SU-DHL-6 (cell line): ENCODE measurements at regions not wholly inside any gene's neighbourhood (a gene's known extent, or its start where the extent isn't known, plus 50 kb on each side); places are given as distances from the start of the nearest gene placed in this dataset.

Source experiments
- H2AFZ ChIP-seq: fragments of 200-600 bp; sonication (generic); 2 replicates; pipeline ENCODE4 v1.6.1; 2014; ENCODE audit warnings: low read depth, mild to moderate bottlenecking, moderate library complexity, mixed read lengths, antibody characterized with exemption, low read length; ENCODE audit not compliant: severe bottlenecking
- H3F3A ChIP-seq: fragments of 200-600 bp; shearing (Covaris generic); 2 replicates; pipeline ENCODE4 v1.6.0; 2016; ENCODE audit warnings: antibody characterized with exemption, mild to moderate bottlenecking; ENCODE audit not compliant: insufficient read depth
- H3K27ac ChIP-seq: fragments of 200-600 bp; sonication (generic); 2 replicates; pipeline ENCODE4 v1.5.1; 2016; ENCODE audit warnings: low read depth, mild to moderate bottlenecking, low read length, moderate library complexity, mixed read lengths
- H3K27me3 ChIP-seq: fragments of 200-600 bp; sonication (generic), shearing (Covaris generic); 2 replicates; pipeline ENCODE4 v1.6.0; 2014; ENCODE audit warnings: mild to moderate bottlenecking, low read length
- H3K36me3 ChIP-seq: fragments of 200-600 bp; sonication (generic); 2 replicates; pipeline ENCODE4 v1.6.1; 2014; ENCODE audit warnings: mild to moderate bottlenecking, low read length, mixed read lengths
- H3K4me2 ChIP-seq: fragments of 300-600, 200-600 bp; shearing (Covaris generic), sonication (generic); 2 replicates; pipeline ENCODE4 v1.6.0; 2014; ENCODE audit warnings: low read length, low read depth, mild to moderate bottlenecking; ENCODE audit not compliant: poor library complexity, severe bottlenecking
- H3K4me3 ChIP-seq: fragments of 200-600 bp; sonication (generic); 2 replicates; pipeline ENCODE4 v1.5.1; 2014; ENCODE audit warnings: antibody characterized with exemption, low read length, mild to moderate bottlenecking, mixed read lengths; ENCODE audit not compliant: insufficient read depth, poor library complexity, severe bottlenecking
- H3K79me2 ChIP-seq: fragments of 200-600 bp; sonication (generic); 2 replicates; pipeline ENCODE4 v1.6.1; 2014; ENCODE audit warnings: mild to moderate bottlenecking, low read length, moderate library complexity; ENCODE audit not compliant: insufficient read depth
- H3K9ac ChIP-seq: fragments of 200-600 bp; sonication (generic); 2 replicates; pipeline ENCODE4 v1.7.0; 2014; ENCODE audit warnings: mild to moderate bottlenecking, low read length
- H3K9me2 ChIP-seq: fragments of 200-600 bp; sonication (generic); replicated peaks from 2 replicates; pipeline ENCODE4 v1.6.1; 2014; ENCODE audit warnings: low read length; ENCODE audit not compliant: insufficient read depth
- H3K9me3 ChIP-seq: fragments of 200-600 bp; sonication (generic); 2 replicates; pipeline ENCODE4 v1.6.1; 2014; ENCODE audit warnings: low read length, mixed read lengths; ENCODE audit not compliant: insufficient read depth
- H4K20me1 ChIP-seq: fragments of 200-600 bp; sonication (generic); 2 replicates; pipeline ENCODE4 v1.6.1; 2014; ENCODE audit warnings: low read depth, mild to moderate bottlenecking, antibody characterized with exemption, low read length, moderate library complexity, mixed read lengths
- EZH2phosphoT487 ChIP-seq: fragments of 200-600 bp; sonication (generic), shearing (Covaris generic); conservative IDR thresholded peaks from 2 replicates; pipeline ENCODE4 v1.6.1; 2018; ENCODE audit warnings: mild to moderate bottlenecking, antibody characterized with exemption, low read length, moderate library complexity, mixed read lengths
- TF ChIP-seq, protein P1 (sequence below): fragments of 200-600 bp; sonication (generic); IDR thresholded peaks from one replicate; pipeline ENCODE4 v1.5.1; 2017; ENCODE audit warnings: antibody characterized with exemption, mild to moderate bottlenecking, low read length, moderate library complexity; ENCODE audit not compliant: insufficient read depth, poor library complexity, severe bottlenecking

DNA sequence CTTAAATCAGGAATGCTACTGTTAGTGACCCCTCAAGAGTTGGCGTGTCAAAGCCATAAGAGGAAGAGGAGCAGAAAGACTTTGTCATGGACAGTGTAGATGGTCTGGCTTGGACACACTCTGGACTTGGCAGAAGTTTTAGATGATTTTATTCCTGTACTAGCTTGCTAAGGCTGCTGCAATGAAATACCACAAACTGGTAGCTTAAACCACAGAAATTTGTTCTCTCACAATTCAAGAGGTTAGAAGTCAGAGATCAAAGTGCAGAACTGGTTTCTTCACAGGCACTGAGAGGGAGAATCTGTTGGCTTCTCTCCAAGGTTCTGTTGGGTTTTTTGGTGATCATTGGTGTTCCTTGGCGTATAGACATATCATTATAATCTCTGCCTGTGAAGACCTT, 869.8 kb upstream of the B3GALT2 start:
- no peak overlapping the region for H3K4me3 ChIP-seq
- H3K9me3 ChIP-seq: peaks cover 15% of the 10 kb centered on the region; the same call in 1 of the 2 replicates
- H3F3A ChIP-seq: no peaks in the 10 kb centered on the region
- H4K20me1 ChIP-seq: no peaks in the 10 kb centered on the region
- H3K9ac ChIP-seq: no peak overlapping the region
- no peaks in the 10 kb centered on the region for H3K9me2 ChIP-seq
- no peaks in the 10 kb centered on the region for H3K36me3 ChIP-seq
- no peak overlapping the region for H3K27ac ChIP-seq
- TF ChIP-seq EZH2phosphoT487: no peak
- TF ChIP-seq, protein P1, sequence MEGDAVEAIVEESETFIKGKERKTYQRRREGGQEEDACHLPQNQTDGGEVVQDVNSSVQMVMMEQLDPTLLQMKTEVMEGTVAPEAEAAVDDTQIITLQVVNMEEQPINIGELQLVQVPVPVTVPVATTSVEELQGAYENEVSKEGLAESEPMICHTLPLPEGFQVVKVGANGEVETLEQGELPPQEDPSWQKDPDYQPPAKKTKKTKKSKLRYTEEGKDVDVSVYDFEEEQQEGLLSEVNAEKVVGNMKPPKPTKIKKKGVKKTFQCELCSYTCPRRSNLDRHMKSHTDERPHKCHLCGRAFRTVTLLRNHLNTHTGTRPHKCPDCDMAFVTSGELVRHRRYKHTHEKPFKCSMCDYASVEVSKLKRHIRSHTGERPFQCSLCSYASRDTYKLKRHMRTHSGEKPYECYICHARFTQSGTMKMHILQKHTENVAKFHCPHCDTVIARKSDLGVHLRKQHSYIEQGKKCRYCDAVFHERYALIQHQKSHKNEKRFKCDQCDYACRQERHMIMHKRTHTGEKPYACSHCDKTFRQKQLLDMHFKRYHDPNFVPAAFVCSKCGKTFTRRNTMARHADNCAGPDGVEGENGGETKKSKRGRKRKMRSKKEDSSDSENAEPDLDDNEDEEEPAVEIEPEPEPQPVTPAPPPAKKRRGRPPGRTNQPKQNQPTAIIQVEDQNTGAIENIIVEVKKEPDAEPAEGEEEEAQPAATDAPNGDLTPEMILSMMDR: no peak
- no peak overlapping the region for H2AFZ ChIP-seq
- H3K79me2 ChIP-seq: no peaks in the 10 kb centered on the region
- no peaks in the 10 kb centered on the region for H3K27me3 ChIP-seq
- H3K4me2 ChIP-seq: no peak overlapping the region

DNA sequence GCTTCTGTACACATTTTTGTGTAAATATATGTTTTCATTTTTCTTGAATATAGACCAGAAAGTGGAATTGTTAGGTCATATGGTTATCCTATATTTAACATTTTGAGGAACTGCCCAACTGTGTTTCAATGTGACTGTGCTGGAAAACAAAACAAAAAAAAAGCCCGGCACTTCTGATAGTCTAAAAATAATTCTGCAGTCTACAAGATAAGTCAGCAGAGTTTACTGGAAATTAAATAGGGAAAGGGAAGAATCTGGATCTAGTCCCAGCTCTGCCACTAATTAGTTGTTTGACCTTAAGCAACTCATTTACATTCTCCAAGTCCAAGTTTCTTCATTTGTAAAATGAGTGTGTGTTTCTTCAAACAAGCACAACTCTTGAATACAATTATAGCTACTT, 869.1 kb upstream of the B3GALT2 start:
- no peak overlapping the region for H3K4me2 ChIP-seq
- no peak for TF ChIP-seq EZH2phosphoT487
- TF ChIP-seq, protein P1: no peak
- no peak overlapping the region for H3K4me3 ChIP-seq

DNA sequence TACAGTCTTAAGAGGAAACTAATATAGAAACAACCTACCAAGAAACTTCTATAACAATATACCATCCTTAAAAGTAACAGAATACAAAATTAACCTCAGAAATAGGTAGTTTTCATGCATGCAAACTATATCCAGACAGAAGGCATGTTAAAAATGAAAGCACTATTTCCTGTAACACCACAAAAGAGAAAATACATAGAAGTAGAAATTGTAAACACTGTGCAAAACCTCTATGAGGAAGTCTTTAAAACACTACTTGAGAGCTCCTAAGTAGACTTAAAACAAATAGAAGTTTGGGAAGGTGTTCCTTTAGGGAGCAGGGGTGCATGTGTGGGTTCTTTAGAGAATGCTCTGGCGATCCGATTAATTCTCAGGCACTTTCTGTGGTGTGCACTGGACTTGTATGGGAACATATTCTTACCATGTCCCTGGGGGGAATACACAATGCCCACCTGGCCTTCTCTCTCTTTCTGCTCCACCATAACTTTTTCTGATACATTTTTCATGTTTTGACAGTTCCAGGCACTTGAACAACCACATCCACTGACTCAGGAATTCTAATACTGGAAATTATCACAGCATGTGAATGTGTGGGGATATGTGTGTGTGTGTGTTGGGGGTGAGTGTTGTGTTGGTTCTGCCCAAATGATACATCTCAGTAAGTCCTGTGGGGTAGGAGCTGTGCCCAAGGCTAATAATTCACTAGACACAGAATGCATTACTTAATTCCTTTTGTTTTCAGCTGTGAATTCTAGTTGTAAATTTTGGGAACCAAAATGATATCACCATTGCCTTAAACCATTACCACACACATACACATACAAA, 866.3 kb upstream of the B3GALT2 start:
- no peak for TF ChIP-seq EZH2phosphoT487
- TF ChIP-seq, protein P1: no peak
- H3K9ac ChIP-seq: no peak overlapping the region
- no peaks in the 10 kb centered on the region for H3F3A ChIP-seq
- no peak overlapping the region for H3K4me3 ChIP-seq
- H2AFZ ChIP-seq: no peak overlapping the region
- no peak overlapping the region for H3K4me2 ChIP-seq
- no peaks in the 10 kb centered on the region for H3K9me2 ChIP-seq
- no peaks in the 10 kb centered on the region for H3K27me3 ChIP-seq
- no peaks in the 10 kb centered on the region for H3K79me2 ChIP-seq
- no peaks in the 10 kb centered on the region for H3K36me3 ChIP-seq
- no peaks in the 10 kb centered on the region for H4K20me1 ChIP-seq
- H3K27ac ChIP-seq: no peak overlapping the region
- peaks cover 5% of the 10 kb centered on the region; the same call in 1 of the 2 replicates for H3K9me3 ChIP-seq

More for the DNA sequence above, 869.1 kb upstream of the B3GALT2 start:
- Histone ChIP-seq H3K27ac (no peak overlapping the region), H3K9me3 (peaks cover 15% of the 10 kb centered on the region; the same call in 1 of the 2 replicates), H3K79me2 (no peaks in the 10 kb centered on the region), H3K27me3 (no peaks in the 10 kb centered on the region), H3K36me3 (no peaks in the 10 kb centered on the region), H3K9me2 (no peaks in the 10 kb centered on the region), H4K20me1 (no peaks in the 10 kb centered on the region), H2AFZ (no peak overlapping the region), H3K9ac (no peak overlapping the region), H3F3A (no peaks in the 10 kb centered on the region)
